ENCODE measurements at regions not wholly inside any gene's neighbourhood (a gene's known extent, or its start where the extent isn't known, plus 50 kb on each side); places are given as distances from the start of the nearest gene placed in this dataset.

DNA sequence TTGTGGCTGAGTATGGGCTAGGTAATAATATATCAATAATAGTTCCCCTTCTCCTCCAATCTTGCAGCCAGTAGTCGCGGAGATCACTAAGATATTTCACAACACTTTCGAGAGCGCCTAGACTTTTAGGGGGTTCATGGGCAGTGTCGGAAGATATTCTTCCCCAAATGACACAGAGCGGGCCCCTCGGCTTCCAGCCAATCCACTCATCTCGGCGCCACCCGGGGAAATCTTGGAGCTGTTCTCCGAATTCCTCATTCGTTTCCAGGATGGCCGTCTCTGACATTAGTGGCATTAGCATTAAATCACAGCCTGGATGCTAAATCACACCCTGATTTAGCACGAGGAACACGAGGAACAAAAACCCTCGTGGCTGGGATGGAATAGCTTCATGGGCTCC is 437.7 kb downstream of the ZNF516 start:
- no peak for TF ChIP-seq CTCF (IDR thresholded peaks at IDR 0.05; ENCODE audit: unreplicated experiment)
- Mint-ChIP-seq H3K4me1 (ENCODE audit: unreplicated experiment) (no peaks in the 10 kb centered on the region), H3K9me3 (ENCODE audit: unreplicated experiment) (no peaks in the 10 kb centered on the region), H3K27ac (ENCODE audit: unreplicated experiment) (no peak overlapping the region), H3K36me3 (ENCODE audit: low read depth, unreplicated experiment) (no peaks in the 10 kb centered on the region), H3K27me3 (ENCODE audit: unreplicated experiment) (peaks cover 1% of the 10 kb centered on the region), H3K4me3 (ENCODE audit: unreplicated experiment) (no peak overlapping the region)
- no peak for DNase-seq (ENCODE audit: low spot score)

DNA sequence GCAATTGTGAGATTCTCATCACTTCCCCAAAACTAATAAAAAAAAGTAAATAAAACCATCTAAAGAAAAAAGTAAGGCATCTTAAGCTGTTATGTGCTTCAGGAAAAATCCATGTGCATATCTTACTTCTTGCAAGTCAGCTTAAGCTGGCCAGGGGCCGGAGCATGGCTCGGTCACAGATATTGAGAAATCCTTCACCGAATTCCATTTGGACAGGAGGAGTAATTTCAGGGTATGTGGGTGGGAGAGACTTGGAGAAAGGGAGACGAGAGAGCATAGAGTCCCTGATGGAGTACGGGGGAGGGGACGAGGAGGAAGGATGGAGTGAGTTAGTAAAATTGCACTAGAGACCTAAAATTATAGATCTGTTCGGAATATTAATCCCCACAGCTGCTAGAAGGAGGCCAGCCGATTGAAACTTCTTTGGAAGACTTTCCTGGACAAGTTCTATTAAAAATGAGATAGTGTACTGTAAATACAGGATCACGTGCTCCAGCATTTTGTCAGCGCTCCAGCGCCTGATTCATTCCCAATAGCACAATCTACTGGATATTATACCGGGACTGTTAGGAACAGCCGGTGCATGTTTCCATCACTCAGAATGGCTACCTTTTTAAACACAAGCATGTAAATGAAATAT is 438.5 kb downstream of the ZNF516 start:
- DNase-seq (ENCODE audit: low spot score) = no peak
- Mint-ChIP-seq H3K27ac (ENCODE audit: unreplicated experiment) (no peak overlapping the region), H3K27me3 (ENCODE audit: unreplicated experiment) (peaks cover 2% of the 10 kb centered on the region), H3K4me3 (ENCODE audit: unreplicated experiment) (no peak overlapping the region), H3K36me3 (ENCODE audit: low read depth, unreplicated experiment) (no peaks in the 10 kb centered on the region), H3K4me1 (ENCODE audit: unreplicated experiment) (peaks cover 7% of the 10 kb centered on the region), H3K9me3 (ENCODE audit: unreplicated experiment) (no peaks in the 10 kb centered on the region)
- no peak for TF ChIP-seq CTCF (IDR thresholded peaks at IDR 0.05; ENCODE audit: unreplicated experiment)

GRCh38 chr18:76055578-76055977 is 439.5 kb downstream of the ZNF516 start:
- DNase-seq (ENCODE audit: low spot score) = no peak
- peaks cover 2% of the 10 kb centered on the region for H3K27me3 Mint-ChIP-seq (ENCODE audit: unreplicated experiment)
- no peaks in the 10 kb centered on the region for H3K36me3 Mint-ChIP-seq (ENCODE audit: low read depth, unreplicated experiment)
- H3K4me1 Mint-ChIP-seq (ENCODE audit: unreplicated experiment) = peaks cover 8% of the 10 kb centered on the region
- no peak overlapping the region for H3K27ac Mint-ChIP-seq (ENCODE audit: unreplicated experiment)
- no peak overlapping the region for H3K4me3 Mint-ChIP-seq (ENCODE audit: unreplicated experiment)
- H3K9me3 Mint-ChIP-seq (ENCODE audit: unreplicated experiment) = no peaks in the 10 kb centered on the region
- TF ChIP-seq CTCF (IDR thresholded peaks at IDR 0.05; ENCODE audit: unreplicated experiment) = no peak

DNA sequence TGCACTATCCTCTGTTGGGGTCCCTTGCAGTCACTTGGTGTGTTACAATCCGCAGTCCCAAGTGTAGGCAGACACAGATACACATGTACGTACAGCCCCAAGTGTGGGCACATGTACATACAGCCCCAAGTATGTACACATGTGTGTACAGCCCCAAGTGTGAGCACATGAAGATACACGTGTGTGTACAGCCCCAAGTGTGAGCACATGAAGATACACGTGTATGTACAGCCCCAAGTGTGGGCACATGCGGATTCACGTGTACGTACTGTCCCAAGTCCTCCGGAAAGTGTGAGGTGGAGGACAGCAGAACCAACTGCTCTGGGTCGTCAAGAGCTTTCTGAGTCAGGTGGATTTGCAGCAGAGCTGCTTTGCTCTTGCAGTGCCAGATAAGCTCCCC is 440.0 kb downstream of the ZNF516 start:
- TF ChIP-seq CTCF (IDR thresholded peaks at IDR 0.05; ENCODE audit: unreplicated experiment) = no peak
- H3K9me3 Mint-ChIP-seq (ENCODE audit: unreplicated experiment) = no peaks in the 10 kb centered on the region
- no peaks in the 10 kb centered on the region for H3K36me3 Mint-ChIP-seq (ENCODE audit: low read depth, unreplicated experiment)
- no peak for DNase-seq (ENCODE audit: low spot score)
- no peak overlapping the region for H3K27ac Mint-ChIP-seq (ENCODE audit: unreplicated experiment)
- H3K4me3 Mint-ChIP-seq (ENCODE audit: unreplicated experiment) = no peak overlapping the region
- H3K4me1 Mint-ChIP-seq (ENCODE audit: unreplicated experiment) = peaks cover 8% of the 10 kb centered on the region
- H3K27me3 Mint-ChIP-seq (ENCODE audit: unreplicated experiment) = peaks cover 2% of the 10 kb centered on the region

DNA sequence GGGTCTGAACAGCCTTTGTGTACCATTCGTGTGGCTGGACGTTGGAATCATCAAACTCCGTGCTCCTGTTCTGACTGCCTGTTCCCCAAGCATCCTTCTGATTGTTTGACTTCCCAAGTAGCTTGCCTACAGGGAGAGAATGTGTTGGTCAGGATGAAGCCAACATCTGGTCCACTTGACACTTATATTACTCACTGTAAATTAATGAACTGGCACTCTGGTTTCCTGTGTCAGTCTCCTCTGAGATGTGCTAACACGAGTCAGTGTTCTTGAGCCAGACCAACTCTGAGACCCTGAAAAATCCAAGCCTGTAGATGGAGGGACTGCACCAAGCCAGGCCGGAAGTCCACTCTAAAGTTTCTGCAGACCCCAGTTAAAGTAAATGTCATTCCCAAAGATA is 440.9 kb downstream of the ZNF516 start:
- no peaks in the 10 kb centered on the region for H3K9me3 Mint-ChIP-seq (ENCODE audit: unreplicated experiment)
- no peak overlapping the region for H3K4me3 Mint-ChIP-seq (ENCODE audit: unreplicated experiment)
- no peak for TF ChIP-seq CTCF (IDR thresholded peaks at IDR 0.05; ENCODE audit: unreplicated experiment)
- H3K4me1 Mint-ChIP-seq (ENCODE audit: unreplicated experiment) = peaks cover 8% of the 10 kb centered on the region
- H3K27ac Mint-ChIP-seq (ENCODE audit: unreplicated experiment) = no peak overlapping the region
- peaks cover 2% of the 10 kb centered on the region for H3K27me3 Mint-ChIP-seq (ENCODE audit: unreplicated experiment)
- DNase-seq (ENCODE audit: low spot score) = no peak
- no peaks in the 10 kb centered on the region for H3K36me3 Mint-ChIP-seq (ENCODE audit: low read depth, unreplicated experiment)

Measured in endothelial cell (in vitro differentiated cells).